A549 (cell line): ENCODE measurements at regions not wholly inside any gene's neighbourhood (a gene's known extent, or its start where the extent isn't known, plus 50 kb on each side); places are given as distances from the start of the nearest gene placed in this dataset.
A peak's percentile ranks its signal among the peaks of the same experiment; 100 is the strongest.

Source experiments
- ATAC-seq, 2 experiments: fragments of 200-7000 bp in 1 of 2; fragments of >200 bp in 1 of 2; cut with Nextera tagmentation in 1 of 2; cut with Tn5 transposase in 1 of 2; 3 replicates each; pipeline versions ENCODE4 v1.8.0 to v1.9.1; 2018 to 2020; ENCODE audit warnings: mild to moderate bottlenecking in 1 of 2, moderate library complexity in 1 of 2
- CTCF ChIA-PET: fragments of 300-600 bp; sonication (Branson Sonifier 250); formaldehyde crosslinking; extraction: SDS; loops from one replicate; lab custom pipeline; 2021; ENCODE audit warnings: antibody characterized with exemption, inconsistent platforms; lab: Yijun Ruan, JAX
- POLR2A ChIA-PET: fragments of 350-600 bp; formaldehyde crosslinking; extraction: SDS; loops from one replicate; lab custom pipeline; 2021; ENCODE audit warnings: antibody characterized with exemption, inconsistent platforms; lab: Yijun Ruan, JAX
- DNase-seq, 2 experiments: peaks; one replicate each; pipeline versions ENCODE4 v3.0.0 to v3.0.0-alpha.2; 2011 to 2016; ENCODE audit warnings: low read depth in 1 of 2, low spot score in 1 of 2
- FAIRE-seq: peaks from 2 replicates; lab custom pipeline; 2011; peaks lifted over from hg19 to GRCh38; lab: Jason Lieb, UNC
- H3K27ac ChIP-seq, 2 experiments: fragments of >200 bp; sonication (Bioruptor Twin); formaldehyde crosslinking; 3 replicates each; pipeline ENCODE4 v1.5.1; 2016 to 2017
- H3K4me1 ChIP-seq: fragments of >200 bp; sonication (Bioruptor Twin); formaldehyde crosslinking; 3 replicates; pipeline ENCODE4 v1.6.1; 2016
- H3K4me2 ChIP-seq: fragments of >200 bp; sonication (Bioruptor Twin); formaldehyde crosslinking; 3 replicates; pipeline ENCODE4 v1.6.1; 2016
- H3K4me3 ChIP-seq: fragments of >200 bp; sonication (Bioruptor Twin); formaldehyde crosslinking; 3 replicates; pipeline ENCODE4 v1.5.1; 2016
- H3K9me3 ChIP-seq: fragments of >200 bp; sonication (Bioruptor Twin); formaldehyde crosslinking; 3 replicates; pipeline ENCODE4 v1.6.1; 2016
- EHF ChIP-seq: fragments of 250-450 bp; sonication (Bioruptor Pico); IDR thresholded peaks from 2 replicates; pipeline ENCODE4 v1.5.0; 2020; ENCODE audit warnings: mild to moderate bottlenecking
- FOSB ChIP-seq: fragments of 250-450 bp; sonication (Bioruptor Pico); IDR thresholded peaks from 2 replicates; pipeline ENCODE4 v1.5.0; 2020; ENCODE audit warnings: mild to moderate bottlenecking, moderate library complexity
- FOSL2 ChIP-seq, 2 experiments: fragments of 450-650 bp in 1 of 2; fragments of >200 bp in 1 of 2; sonication (Bioruptor Twin) in 1 of 2; formaldehyde crosslinking; IDR thresholded peaks; 2 replicates each; pipeline versions ENCODE4 v1.5.0 to v1.6.1; 2016 to 2020; ENCODE audit warnings: mild to moderate bottlenecking in 1 of 2, moderate library complexity in 1 of 2
- HOXB5 ChIP-seq: fragments of 250-450 bp; sonication (Bioruptor Pico); IDR thresholded peaks from 2 replicates; pipeline ENCODE4 v1.5.0; 2020; ENCODE audit warnings: mild to moderate bottlenecking, moderate library complexity
- JUN ChIP-seq, 2 experiments: fragments of >200 bp; sonication (Bioruptor Twin); formaldehyde crosslinking; IDR thresholded peaks; 2 replicates in 1 of 2; 3 replicates in 1 of 2; pipeline ENCODE4 v1.6.1; 2016 to 2017
- JUNB ChIP-seq: fragments of >200 bp; sonication (Bioruptor Twin); formaldehyde crosslinking; IDR thresholded peaks from 2 replicates; pipeline ENCODE4 v1.6.1; 2016
- KDM1A ChIP-seq: fragments of 200-600 bp; sonication (generic); IDR thresholded peaks from 2 replicates; pipeline ENCODE4 v1.6.1; 2016; ENCODE audit warnings: low read depth, mild to moderate bottlenecking
- MYC ChIP-seq: IDR thresholded peaks from 2 replicates; pipeline ENCODE4 v1.6.1; 2012; ENCODE audit warnings: mild to moderate bottlenecking, inconsistent platforms, low read length, improper control_type of control experiment, borderline replicate concordance
- NR3C1 ChIP-seq: fragments of >200 bp; sonication (Bioruptor Twin); formaldehyde crosslinking; IDR thresholded peaks from 3 replicates; pipeline ENCODE4 v1.6.1; 2017
- PHF8 ChIP-seq: fragments of 200-600 bp; sonication (generic); IDR thresholded peaks from 2 replicates; pipeline ENCODE4 v1.6.1; 2016; ENCODE audit warnings: low read depth, mild to moderate bottlenecking, antibody characterized with exemption, moderate library complexity, borderline replicate concordance
- RCOR1 ChIP-seq: fragments of 150-350 bp; IDR thresholded peaks from 2 replicates; pipeline ENCODE4 v1.6.1; 2014; ENCODE audit warnings: antibody characterized with exemption, low read length, low read depth
- TFCP2L1 ChIP-seq: fragments of 250-450 bp; sonication (Bioruptor Pico); IDR thresholded peaks from 2 replicates; pipeline ENCODE4 v1.5.0; 2021; ENCODE audit warnings: mild to moderate bottlenecking
- ZFP36 ChIP-seq: fragments of 450-650 bp; IDR thresholded peaks from 2 replicates; pipeline ENCODE4 v1.6.1; 2014; ENCODE audit warnings: borderline replicate concordance; ENCODE audit not compliant: partially characterized antibody
- WGBS: methylation state at CpG from one replicate; pipeline ENCODE4 v1.1.6; 2017; ENCODE audit errors: missing lambda C conversion rate; 5-methylcytosine and 5-hydroxymethylcytosine counted together
- TF ChIP-seq, protein P1 (sequence below): fragments of >200 bp; sonication (Bioruptor Twin); formaldehyde crosslinking; IDR thresholded peaks from 3 replicates; pipeline ENCODE4 v1.6.1; 2016
- TF ChIP-seq, protein P2 (sequence below): fragments of 250-450 bp; sonication (Bioruptor Pico); IDR thresholded peaks from 2 replicates; pipeline ENCODE4 v1.5.0; 2021; ENCODE audit warnings: mild to moderate bottlenecking, moderate library complexity, borderline replicate concordance
- TF ChIP-seq, protein P3 (sequence below): fragments of >200 bp; sonication (Bioruptor Twin); formaldehyde crosslinking; IDR thresholded peaks from 3 replicates; pipeline ENCODE4 v1.5.1; 2016
- TF ChIP-seq, protein P4 (sequence below): fragments of 250-450 bp; sonication (Bioruptor Pico); IDR thresholded peaks from 2 replicates; pipeline ENCODE4 v1.5.0; 2020; ENCODE audit warnings: low read depth, mild to moderate bottlenecking, moderate library complexity
- TF ChIP-seq, protein P5 (sequence below): fragments of 150-350 bp; IDR thresholded peaks from 2 replicates; pipeline ENCODE4 v1.6.1; 2014; ENCODE audit warnings: low read depth, mild to moderate bottlenecking, low read length
- TF ChIP-seq, protein P6 (sequence below): IDR thresholded peaks from 2 replicates; pipeline ENCODE4 v1.6.1; 2012; ENCODE audit warnings: low read depth, borderline replicate concordance

DNA sequence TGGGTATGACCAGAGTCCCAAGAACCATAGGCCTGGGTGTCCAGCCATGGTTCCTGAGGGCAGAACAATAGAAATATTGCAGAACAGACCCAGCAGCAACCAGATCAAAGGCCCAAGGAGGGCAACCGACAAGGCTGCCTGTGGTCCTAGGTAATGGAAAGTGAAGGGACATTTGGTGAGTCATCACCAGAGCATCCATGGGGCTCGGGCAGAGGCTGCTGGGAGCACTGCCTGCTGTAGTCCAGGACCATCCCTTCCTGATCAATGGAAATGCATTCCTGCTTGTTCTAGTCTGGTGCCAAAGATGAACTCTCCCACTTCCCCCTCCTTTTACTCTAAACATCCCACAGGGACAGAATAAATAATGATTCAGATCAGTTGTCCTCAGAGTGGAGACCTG is 172.8 kb upstream of the CACNA1E start:
- no peak overlapping the region; the same call in 2 of the 3 replicates for H3K4me2 ChIP-seq
- no peaks in the 10 kb centered on the region for H3K9me3 ChIP-seq
- no peak overlapping the region for H3K27ac ChIP-seq
- 0% methylated on average over 2 of the region's 2 CpGs for WGBS
- DNase-seq (no peak), ATAC-seq (peak; percentile 11 to 34; a peak in 3 of 6 replicates), FAIRE-seq (no peak)
- TF ChIP-seq FOSL2 (IDR thresholded peaks at IDR 0.05) = no peak
- peak; percentile 25; the same call in 1 of the 2 replicates for TF ChIP-seq FOSL2 (CRISPR knock-in tag; IDR thresholded peaks at IDR 0.05)
- no peak for TF ChIP-seq HOXB5
- ChIA-PET CTCF (no interaction called here), POLR2A (no interaction called here)
- peaks cover 20% of the 10 kb centered on the region for H3K4me1 ChIP-seq
- no peak overlapping the region for H3K4me3 ChIP-seq

DNA sequence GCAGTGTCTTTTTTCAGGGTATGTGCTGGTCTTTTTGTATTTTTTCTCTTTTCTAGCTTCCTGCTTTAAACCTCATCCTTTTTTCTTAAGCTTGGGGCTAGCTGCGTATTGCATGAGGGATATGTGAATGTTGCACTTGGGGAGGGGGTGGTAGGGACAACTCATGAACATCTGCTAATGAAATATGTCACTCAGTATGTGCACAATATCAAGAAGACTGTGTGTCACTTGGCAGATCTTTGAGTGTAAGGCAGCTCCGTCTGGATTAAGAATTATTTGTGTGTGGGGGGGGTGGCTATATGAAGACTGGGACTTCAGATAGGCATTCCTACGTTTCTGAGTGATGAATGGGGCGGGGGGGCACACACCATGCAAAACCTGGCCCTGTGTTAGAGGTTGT is 170.4 kb upstream of the CACNA1E start:
- POLR2A ChIA-PET = no interaction called here
- CTCF ChIA-PET = interaction anchor here (0.8 to 1.9 kb wide), 4 partner anchors 10 to 123 kb away, joined by 3 to 6 read pairs (median 6); no protein-coding TSS in a partner anchor
- no peak for ATAC-seq
- Histone ChIP-seq H3K4me2 (no peak overlapping the region), H3K9me3 (no peaks in the 10 kb centered on the region), H3K4me1 (peaks cover 20% of the 10 kb centered on the region), H3K27ac (no peak overlapping the region), H3K4me3 (no peak overlapping the region)
- WGBS = 11% methylated on average over 4 of the region's 4 CpGs
- DNase-seq = no peak
- TF ChIP-seq FOSB (CRISPR knock-in tag) = no peak
- TF ChIP-seq ZFP36 = no peak
- no peak for TF ChIP-seq KDM1A
- TF ChIP-seq PHF8 = no peak
- TF ChIP-seq, protein P1, sequence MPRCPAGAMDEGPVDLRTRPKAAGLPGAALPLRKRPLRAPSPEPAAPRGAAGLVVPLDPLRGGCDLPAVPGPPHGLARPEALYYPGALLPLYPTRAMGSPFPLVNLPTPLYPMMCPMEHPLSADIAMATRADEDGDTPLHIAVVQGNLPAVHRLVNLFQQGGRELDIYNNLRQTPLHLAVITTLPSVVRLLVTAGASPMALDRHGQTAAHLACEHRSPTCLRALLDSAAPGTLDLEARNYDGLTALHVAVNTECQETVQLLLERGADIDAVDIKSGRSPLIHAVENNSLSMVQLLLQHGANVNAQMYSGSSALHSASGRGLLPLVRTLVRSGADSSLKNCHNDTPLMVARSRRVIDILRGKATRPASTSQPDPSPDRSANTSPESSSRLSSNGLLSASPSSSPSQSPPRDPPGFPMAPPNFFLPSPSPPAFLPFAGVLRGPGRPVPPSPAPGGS = no peak
- no peak for TF ChIP-seq JUN (IDR thresholded peaks at IDR 0.05)
- no peak for TF ChIP-seq RCOR1
- TF ChIP-seq MYC = no peak
- TF ChIP-seq JUNB = no peak
- TF ChIP-seq, protein P2, sequence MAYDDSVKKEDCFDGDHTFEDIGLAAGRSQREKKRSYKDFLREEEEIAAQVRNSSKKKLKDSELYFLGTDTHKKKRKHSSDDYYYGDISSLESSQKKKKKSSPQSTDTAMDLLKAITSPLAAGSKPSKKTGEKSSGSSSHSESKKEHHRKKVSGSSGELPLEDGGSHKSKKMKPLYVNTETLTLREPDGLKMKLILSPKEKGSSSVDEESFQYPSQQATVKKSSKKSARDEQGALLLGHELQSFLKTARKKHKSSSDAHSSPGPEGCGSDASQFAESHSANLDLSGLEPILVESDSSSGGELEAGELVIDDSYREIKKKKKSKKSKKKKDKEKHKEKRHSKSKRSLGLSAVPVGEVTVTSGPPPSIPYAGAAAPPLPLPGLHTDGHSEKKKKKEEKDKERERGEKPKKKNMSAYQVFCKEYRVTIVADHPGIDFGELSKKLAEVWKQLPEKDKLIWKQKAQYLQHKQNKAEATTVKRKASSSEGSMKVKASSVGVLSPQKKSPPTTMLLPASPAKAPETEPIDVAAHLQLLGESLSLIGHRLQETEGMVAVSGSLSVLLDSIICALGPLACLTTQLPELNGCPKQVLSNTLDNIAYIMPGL = no peak
- no peak for TF ChIP-seq FOSL2 (IDR thresholded peaks at IDR 0.05)
- TF ChIP-seq FOSL2 (CRISPR knock-in tag; IDR thresholded peaks at IDR 0.05) = no peak
- TF ChIP-seq HOXB5 = no peak
- TF ChIP-seq, protein P3, sequence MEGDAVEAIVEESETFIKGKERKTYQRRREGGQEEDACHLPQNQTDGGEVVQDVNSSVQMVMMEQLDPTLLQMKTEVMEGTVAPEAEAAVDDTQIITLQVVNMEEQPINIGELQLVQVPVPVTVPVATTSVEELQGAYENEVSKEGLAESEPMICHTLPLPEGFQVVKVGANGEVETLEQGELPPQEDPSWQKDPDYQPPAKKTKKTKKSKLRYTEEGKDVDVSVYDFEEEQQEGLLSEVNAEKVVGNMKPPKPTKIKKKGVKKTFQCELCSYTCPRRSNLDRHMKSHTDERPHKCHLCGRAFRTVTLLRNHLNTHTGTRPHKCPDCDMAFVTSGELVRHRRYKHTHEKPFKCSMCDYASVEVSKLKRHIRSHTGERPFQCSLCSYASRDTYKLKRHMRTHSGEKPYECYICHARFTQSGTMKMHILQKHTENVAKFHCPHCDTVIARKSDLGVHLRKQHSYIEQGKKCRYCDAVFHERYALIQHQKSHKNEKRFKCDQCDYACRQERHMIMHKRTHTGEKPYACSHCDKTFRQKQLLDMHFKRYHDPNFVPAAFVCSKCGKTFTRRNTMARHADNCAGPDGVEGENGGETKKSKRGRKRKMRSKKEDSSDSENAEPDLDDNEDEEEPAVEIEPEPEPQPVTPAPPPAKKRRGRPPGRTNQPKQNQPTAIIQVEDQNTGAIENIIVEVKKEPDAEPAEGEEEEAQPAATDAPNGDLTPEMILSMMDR = no peak
- TF ChIP-seq, protein P4, sequence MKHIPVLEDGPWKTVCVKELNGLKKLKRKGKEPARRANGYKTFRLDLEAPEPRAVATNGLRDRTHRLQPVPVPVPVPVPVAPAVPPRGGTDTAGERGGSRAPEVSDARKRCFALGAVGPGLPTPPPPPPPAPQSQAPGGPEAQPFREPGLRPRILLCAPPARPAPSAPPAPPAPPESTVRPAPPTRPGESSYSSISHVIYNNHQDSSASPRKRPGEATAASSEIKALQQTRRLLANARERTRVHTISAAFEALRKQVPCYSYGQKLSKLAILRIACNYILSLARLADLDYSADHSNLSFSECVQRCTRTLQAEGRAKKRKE (CRISPR knock-in tag) = no peak
- no peak for FAIRE-seq

DNA sequence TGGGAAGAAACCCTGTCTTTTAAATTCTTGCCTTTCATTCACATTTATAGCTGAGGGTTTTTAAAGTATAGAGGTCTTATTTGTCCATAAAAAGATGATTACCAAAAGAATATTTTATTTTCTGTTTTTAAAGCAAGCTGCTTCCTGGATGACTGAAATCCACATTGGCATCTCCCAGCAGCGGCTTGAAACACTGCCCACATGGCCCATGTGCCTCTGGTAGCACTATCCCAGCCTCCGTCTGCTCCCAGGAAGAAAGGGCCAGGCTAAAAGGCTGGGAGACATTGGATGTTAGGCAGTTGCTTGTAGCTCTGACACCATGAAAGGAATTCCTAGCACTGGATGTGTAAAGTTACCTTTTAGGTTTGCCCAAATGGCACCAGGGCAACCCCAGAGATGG is 169.9 kb upstream of the CACNA1E start:
- 18% methylated on average over 2 of the region's 2 CpGs for WGBS
- H3K4me2 ChIP-seq = no peak overlapping the region; the same call in 2 of the 3 replicates
- FAIRE-seq (no peak), DNase-seq (no peak), ATAC-seq (no peak)
- H3K9me3 ChIP-seq = no peaks in the 10 kb centered on the region
- POLR2A ChIA-PET = no interaction called here
- H3K27ac ChIP-seq = no peak overlapping the region
- H3K4me1 ChIP-seq = peaks cover 20% of the 10 kb centered on the region
- TF ChIP-seq PHF8 (no peak), FOSB (CRISPR knock-in tag) (no peak), NR3C1 (no peak), EHF (no peak), TFCP2L1 (CRISPR knock-in tag) (no peak), KDM1A (no peak)
- TF ChIP-seq, protein P5, sequence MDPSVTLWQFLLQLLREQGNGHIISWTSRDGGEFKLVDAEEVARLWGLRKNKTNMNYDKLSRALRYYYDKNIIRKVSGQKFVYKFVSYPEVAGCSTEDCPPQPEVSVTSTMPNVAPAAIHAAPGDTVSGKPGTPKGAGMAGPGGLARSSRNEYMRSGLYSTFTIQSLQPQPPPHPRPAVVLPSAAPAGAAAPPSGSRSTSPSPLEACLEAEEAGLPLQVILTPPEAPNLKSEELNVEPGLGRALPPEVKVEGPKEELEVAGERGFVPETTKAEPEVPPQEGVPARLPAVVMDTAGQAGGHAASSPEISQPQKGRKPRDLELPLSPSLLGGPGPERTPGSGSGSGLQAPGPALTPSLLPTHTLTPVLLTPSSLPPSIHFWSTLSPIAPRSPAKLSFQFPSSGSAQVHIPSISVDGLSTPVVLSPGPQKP = no peak
- TF ChIP-seq, protein P6, sequence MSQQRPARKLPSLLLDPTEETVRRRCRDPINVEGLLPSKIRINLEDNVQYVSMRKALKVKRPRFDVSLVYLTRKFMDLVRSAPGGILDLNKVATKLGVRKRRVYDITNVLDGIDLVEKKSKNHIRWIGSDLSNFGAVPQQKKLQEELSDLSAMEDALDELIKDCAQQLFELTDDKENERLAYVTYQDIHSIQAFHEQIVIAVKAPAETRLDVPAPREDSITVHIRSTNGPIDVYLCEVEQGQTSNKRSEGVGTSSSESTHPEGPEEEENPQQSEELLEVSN = no peak
- no peak overlapping the region for H3K4me3 ChIP-seq
- CTCF ChIA-PET = interaction anchor here (0.8 to 1.9 kb wide), 4 partner anchors 10 to 123 kb away, joined by 3 to 6 read pairs (median 6); no protein-coding TSS in a partner anchor
